NOMO-1 treated with DMSO at 0.1 percent for 48 hours (cell line): ENCODE measurements at regions not wholly inside any gene's neighbourhood (a gene's known extent, or its start where the extent isn't known, plus 50 kb on each side); places are given as distances from the start of the nearest gene placed in this dataset.
"Not testable (repeated sequence)": the region's sequence is repeated elsewhere in the genome, so short reads cannot be mapped to it uniquely, and the experiment has no call there.

ENCODE experiments used
- DNase-seq: peaks from one replicate; lab custom pipeline; 2025; ENCODE audit not compliant: unreplicated experiment; lab: John Stamatoyannopoulos, UW

DNA sequence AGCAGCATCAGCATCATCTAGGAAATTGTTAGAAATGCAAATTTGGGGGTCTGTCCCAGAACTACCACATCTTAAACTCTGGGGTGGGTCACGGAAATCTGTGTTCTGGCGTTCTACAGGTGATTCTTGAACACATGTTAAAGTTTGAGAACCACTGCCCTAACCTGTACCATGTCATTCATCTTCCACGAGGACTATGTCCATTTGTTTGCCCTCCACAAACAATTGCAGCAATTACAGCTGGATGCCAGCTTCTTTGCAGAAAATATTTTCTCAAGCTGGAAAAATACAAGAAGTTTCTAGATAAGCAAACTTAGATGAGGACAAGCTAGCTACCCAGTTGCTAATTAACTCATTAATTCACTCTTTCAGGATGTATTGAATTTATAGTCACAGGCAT lies 54.1 kb downstream of the MAFB start:
- DNase-seq: no peak

DNA sequence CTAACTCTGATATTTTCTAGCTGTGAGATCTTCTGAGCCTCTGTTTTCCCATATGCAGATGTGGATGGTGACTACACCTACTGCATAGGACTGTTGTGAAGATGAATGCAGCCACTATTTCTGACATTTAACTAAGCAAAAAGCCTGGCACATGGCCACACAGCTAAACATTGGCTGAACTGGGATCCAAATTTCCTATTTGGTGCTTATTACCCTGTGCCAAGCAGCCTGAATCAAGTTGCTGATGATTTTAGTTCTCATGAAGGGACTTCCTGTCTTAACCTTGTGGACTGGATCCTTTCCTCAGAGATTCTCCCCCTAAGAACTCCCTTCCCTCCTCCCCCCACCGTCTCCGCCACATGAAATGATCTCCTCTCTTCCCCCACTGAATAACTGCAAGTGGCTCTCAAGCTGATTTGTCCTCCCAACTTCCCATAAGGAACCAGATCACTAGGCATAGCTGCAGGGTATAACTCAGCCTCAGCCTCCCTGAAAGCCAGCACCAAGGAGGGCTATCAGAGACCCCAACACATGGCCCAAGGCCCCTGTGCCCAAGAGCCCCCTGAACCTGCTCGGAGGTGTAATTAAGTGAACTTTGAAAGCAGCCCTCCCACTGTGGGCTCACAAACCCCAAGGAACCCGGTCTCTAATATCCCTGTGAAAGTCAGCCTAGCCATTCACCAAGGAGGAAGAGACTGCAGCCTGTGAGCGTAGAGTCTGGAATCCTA lies 55.7 kb downstream of the MAFB start:
- DNase-seq: no peak

- no peak for DNase-seq
Measured at GRCh38 chr20:40632346-40632976, 56.6 kb downstream of the MAFB start.

- DNase-seq: no peak
Measured at GRCh38 chr20:40631119-40631631, 57.9 kb downstream of the MAFB start.

DNA sequence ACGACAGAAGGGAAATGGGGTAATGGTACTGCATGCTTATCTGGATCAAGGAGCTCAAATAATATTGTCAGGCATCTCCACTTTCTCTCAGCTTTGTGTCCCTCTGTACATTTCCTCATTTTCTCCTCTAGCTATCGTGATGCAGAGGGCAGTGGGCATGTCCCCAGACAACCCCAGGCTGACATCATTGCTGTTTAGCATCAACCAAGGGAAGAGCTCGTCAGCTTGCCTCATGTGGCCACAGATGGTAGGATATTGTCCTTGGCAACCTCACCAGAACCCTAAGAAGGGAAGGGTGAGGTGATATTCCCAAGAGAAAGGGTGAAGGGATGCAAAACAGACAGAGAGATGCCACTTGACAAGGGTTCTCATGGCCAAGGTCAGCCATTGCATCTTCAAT lies 58.3 kb downstream of the MAFB start:
- no peak for DNase-seq

- DNase-seq: no peak
Measured at GRCh38 chr20:40630099-40630498, 58.9 kb downstream of the MAFB start.

DNA sequence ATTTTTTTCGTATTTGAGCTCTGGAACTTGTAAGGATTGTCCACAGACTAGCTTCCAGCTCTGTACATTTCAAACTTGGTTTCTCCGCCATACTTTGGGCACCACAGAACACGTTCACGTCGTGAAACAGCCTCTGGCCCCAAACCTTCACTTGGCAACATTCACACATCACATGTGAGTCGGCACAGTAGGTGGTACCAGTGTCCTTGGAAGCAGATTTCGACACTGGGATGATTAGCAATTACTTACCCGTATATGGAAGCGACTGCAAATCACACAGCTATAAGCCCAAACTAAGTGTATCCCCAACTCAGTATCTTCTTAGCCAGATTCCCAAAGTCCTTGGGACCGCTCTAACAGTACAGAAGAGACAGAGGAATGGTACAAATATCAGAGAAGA lies 60.2 kb downstream of the MAFB start:
- no peak for DNase-seq

- not testable (repeated sequence) for DNase-seq
Measured at GRCh38 chr20:40619053-40619452, 70.0 kb downstream of the MAFB start.

- no peak for DNase-seq
Measured at GRCh38 chr20:40617594-40617993, 71.4 kb downstream of the MAFB start.

DNA sequence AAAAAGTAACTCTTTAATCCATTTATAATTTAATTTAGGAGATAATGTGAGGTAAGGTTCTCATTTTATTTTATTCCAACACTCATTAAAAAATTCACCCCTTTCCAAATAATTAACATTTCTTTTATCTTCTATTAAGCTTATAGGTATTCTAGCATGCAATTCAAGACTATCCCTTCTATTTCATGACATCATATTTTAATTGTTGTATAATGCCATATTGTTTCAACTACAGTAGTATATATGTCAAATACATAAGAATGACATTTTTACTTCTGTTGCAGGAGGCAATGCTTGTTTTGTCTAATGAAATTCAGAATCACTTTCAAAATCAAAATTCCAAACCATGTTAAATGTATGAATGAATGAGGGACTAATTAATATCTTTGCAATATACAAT lies 76.2 kb downstream of the MAFB start:
- DNase-seq: no peak

- DNase-seq: no peak
Measured at GRCh38 chr20:40612247-40612646, 76.8 kb downstream of the MAFB start.

- DNase-seq: no peak
Measured at GRCh38 chr20:40610730-40611129, 78.3 kb downstream of the MAFB start.

DNA sequence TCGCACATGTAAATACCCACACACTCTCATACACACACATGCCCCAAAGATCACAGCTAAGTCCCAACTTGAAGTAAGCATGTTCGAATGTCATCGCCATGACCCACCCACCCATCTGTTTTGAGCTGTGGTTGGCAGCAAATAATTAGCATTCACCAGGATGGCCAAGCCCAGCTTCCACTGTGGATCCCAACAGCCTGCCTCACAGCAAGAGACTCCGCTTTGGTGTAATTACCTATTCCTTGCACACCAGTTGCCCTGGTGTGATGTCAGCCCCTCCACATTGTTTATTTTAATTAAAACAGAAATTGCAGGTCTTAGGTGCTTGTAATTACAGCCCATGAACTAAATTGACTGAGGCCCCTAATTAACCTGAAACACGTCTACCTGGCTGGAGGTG lies 81.1 kb downstream of the MAFB start:
- DNase-seq: no peak

DNA sequence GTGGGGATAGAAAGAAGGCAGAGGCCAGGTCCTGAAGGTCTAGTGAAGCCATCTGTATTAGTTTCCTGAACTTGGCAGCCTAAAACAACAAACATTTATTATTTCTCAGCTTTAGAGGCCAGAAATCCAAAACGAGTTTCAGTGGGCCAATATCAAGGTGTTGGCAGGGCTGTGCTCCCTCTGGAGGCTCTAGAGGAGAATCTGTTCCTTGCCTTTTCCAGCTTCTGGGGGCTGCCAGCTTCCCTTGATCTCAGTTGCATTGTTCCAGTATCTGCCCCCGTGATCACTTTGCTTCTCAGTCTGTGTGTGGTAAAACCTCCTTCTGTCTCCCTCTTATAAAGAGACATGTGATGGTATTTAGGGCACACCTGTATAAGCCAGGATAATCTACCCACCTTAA lies 82.4 kb downstream of the MAFB start:
- no peak for DNase-seq

GRCh38 chr20:40606237-40606636 lies 82.8 kb downstream of the MAFB start:
- DNase-seq: no peak

DNA sequence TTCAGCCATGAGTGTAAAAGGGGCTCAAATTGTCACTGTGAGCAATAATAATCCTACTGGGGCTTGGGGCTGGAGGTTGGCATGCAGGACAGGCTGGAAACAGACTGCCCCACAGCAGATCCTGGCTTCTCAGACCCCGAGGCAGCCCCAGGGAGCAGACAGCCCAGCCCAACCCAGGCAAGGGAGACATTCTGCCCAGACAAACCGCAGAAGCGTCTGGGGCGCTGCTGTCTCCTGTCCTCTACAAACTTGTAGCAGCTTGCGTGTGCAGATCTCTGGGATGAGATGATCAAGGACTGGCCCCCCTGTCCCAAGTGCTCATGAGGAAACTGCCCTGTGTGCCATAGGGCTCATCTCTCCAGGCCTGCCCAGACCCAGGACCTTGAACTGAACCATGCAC lies 84.6 kb downstream of the MAFB start:
- DNase-seq: no peak

DNA sequence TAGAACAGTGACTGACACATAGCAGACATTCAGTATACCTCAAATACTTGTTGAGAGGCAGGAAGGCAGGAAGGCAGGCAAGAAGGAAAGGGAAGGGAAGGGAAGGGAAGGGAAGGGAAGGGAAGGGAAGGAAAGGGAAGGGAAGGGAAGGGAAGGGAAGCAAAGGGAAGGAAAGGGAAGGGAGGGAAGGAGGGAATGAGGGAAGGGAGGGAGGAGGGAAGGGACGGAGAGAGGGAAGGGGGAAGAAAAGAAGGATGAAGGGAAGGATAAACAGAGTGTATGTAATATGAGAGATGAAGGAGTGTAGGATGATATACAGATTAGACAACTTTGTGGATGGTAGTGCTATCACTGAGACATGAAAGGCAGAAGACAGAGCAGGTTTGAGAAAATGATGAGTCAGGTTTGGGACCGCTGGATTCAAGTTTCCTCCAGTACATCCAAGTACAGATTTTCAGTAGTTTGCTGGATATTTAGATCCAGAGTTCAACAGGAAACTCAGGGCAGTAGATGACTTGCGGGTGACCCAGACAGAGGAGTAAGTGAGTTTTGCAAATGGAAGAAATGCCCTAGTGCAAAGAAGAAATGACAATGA lies 85.9 kb downstream of the MAFB start:
- no peak for DNase-seq

GRCh38 chr20:40602381-40602780 lies 86.7 kb downstream of the MAFB start:
- DNase-seq: no peak

DNA sequence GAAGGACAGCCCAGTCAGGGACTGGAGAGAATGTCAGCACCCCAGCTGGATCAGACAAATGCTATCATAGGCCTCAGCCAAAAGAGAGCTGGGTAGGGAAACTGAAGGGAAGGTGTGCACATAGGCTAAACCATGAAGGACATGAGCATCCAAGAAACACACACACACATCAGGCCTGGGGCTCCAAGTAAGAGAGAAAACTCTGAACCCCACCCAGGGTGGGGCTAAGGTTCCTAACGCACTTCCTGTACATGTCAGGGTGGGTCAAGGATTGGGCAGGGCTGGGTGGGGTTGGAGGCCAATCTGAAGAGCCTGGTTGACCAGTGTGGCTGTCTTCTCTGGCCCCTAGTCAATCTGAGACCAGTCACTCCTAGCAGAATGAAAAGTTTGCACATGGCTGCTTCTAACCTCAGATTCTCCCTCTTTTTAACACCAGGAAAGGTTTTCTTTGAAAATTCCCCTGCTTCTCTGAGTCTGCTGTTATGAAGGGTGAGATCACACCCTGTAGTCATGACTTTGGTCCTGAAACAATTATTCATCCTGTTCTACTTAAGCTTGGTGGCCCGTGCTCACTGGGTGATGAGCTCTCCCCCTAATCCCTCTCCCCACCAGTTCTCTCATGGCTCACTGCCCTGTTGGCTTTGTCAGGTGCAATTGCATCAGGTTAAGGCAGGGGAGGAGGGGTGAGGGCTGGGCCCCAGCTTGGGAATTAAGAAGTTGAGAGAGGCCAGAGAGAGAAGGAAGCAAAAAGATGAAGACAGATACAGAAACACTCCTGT lies 88.4 kb downstream of the MAFB start:
- DNase-seq: no peak

DNA sequence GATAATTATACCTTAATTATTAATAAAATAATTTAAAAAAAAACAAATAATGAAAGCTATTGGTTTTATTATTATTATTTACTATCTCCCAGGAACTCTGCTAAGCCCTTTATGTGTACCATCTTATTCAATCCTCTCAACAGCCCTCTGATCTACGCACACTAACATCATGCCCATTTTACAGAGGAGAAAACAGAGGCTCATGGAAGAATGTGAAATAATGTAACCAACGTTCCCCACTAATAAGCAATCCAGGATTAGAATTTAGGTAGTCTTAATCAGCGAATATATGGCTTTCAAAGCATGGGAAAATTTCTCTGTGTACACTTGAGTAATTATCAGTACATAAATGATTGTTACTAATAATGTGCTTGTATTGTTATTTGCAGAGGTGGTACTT lies 89.0 kb downstream of the MAFB start:
- no peak for DNase-seq

DNA sequence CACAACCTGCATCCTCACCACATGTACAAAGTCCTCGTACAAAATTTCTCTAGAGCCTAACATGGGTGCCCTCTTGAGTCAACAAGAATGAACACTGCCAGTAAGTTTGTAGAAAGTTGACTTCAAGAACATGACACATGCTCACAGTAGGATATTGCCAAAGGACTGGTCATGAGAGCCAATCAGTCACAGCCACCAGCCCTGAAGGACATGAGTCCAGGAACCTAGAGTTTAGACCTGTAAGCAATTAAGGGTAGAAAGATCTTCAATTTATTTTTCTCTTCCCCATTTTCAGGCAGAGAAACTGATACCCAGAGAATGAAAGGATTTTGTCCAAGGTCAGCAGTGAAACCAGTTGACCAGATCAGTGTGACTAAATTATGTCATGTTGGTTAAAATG lies 96.1 kb downstream of the MAFB start:
- DNase-seq: no peak

GRCh38 chr20:40591536-40591935 lies 97.5 kb downstream of the MAFB start:
- no peak for DNase-seq
